Ureter (tissue), 1 donor: ENCODE measurements at regions not wholly inside any gene's neighbourhood (a gene's known extent, or its start where the extent isn't known, plus 50 kb on each side); places are given as distances from the start of the nearest gene placed in this dataset.
"Not testable (repeated sequence)": the region's sequence is repeated elsewhere in the genome, so short reads cannot be mapped to it uniquely, and the experiment has no call there.

Experiments used
- DNase-seq: peaks from one replicate; pipeline ENCODE4 v3.0.0-alpha.2; 2020; ENCODE audit warnings: low spot score
- donor health status: DM: yes; HTN: yes; CAD: no.

- no peak for DNase-seq
These were observed 194.0 kb downstream of the CASP12 start for GRCh38 chr11:104704146-104704830.

GRCh38 chr11:104700609-104701008 is 197.7 kb downstream of the CASP12 start:
- DNase-seq = no peak

- no peak for DNase-seq
These were observed 198.3 kb downstream of the CASP12 start for GRCh38 chr11:104699981-104700380.

GRCh38 chr11:104695065-104695463 is 203.2 kb downstream of the CASP12 start:
- DNase-seq = no peak

- no peak for DNase-seq
These were observed 203.8 kb downstream of the CASP12 start for GRCh38 chr11:104694259-104695064.

GRCh38 chr11:104692751-104693150 is 205.5 kb downstream of the CASP12 start:
- DNase-seq = no peak

GRCh38 chr11:104691129-104691528 is 207.1 kb downstream of the CASP12 start:
- no peak for DNase-seq

GRCh38 chr11:104690241-104690640 is 208.0 kb downstream of the CASP12 start:
- DNase-seq = no peak

GRCh38 chr11:104688731-104689130 is 209.5 kb downstream of the CASP12 start:
- no peak for DNase-seq

- DNase-seq = no peak
These were observed 216.1 kb downstream of the CASP12 start for GRCh38 chr11:104682206-104682605.

- DNase-seq = no peak
These were observed 219.0 kb downstream of the CASP12 start for GRCh38 chr11:104679258-104679657.

- DNase-seq = no peak
These were observed 219.9 kb downstream of the CASP12 start for GRCh38 chr11:104678408-104678807.

- not testable (repeated sequence) for DNase-seq
These were observed 221.2 kb downstream of the CASP12 start for GRCh38 chr11:104677069-104677468.

- no peak for DNase-seq
These were observed 225.4 kb downstream of the CASP12 start for GRCh38 chr11:104672897-104673296.

GRCh38 chr11:104668797-104669463 is 229.3 kb downstream of the CASP12 start:
- DNase-seq = no peak

GRCh38 chr11:104666624-104667023 is 231.6 kb downstream of the CASP12 start:
- DNase-seq = no peak

- DNase-seq = no peak
These were observed 232.6 kb downstream of the CASP12 start for GRCh38 chr11:104665641-104666040.

GRCh38 chr11:104663190-104664140 is 234.8 kb downstream of the CASP12 start:
- no peak for DNase-seq

- DNase-seq = no peak
These were observed 236.4 kb downstream of the CASP12 start for GRCh38 chr11:104661901-104662300.

GRCh38 chr11:104661471-104661870 is 236.8 kb downstream of the CASP12 start:
- no peak for DNase-seq

GRCh38 chr11:104658177-104658576 is 240.1 kb downstream of the CASP12 start:
- no peak for DNase-seq

GRCh38 chr11:104657083-104657482 is 241.2 kb downstream of the CASP12 start:
- no peak for DNase-seq
